Keratinocyte (primary cell): ENCODE measurements at regions not wholly inside any gene's neighbourhood (a gene's known extent, or its start where the extent isn't known, plus 50 kb on each side); places are given as distances from the start of the nearest gene placed in this dataset.

Source experiments
- DNase-seq: peaks from one replicate; pipeline ENCODE4 v3.0.0-alpha.2; 2011; ENCODE audit warnings: low read depth, missing footprints, low spot score
- FAIRE-seq: peaks from 2 replicates; lab custom pipeline; 2011; peaks lifted over from hg19 to GRCh38; lab: Jason Lieb, UNC
- H2AFZ ChIP-seq: 2 replicates; pipeline ENCODE4 v1.6.0; 2012; ENCODE audit warnings: low read length, control low read depth, inconsistent platforms; ENCODE audit not compliant: control insufficient read depth
- H3K27ac ChIP-seq: 2 replicates; pipeline ENCODE4 v1.5.1; 2011; ENCODE audit warnings: low read length; ENCODE audit not compliant: control insufficient read depth, insufficient read depth
- H3K27me3 ChIP-seq: 3 replicates; pipeline ENCODE4 v1.6.0; 2011; ENCODE audit warnings: low read length; ENCODE audit not compliant: control insufficient read depth, insufficient read depth; ENCODE audit errors: extremely low read depth
- H3K36me3 ChIP-seq, 2 experiments: 2 replicates in 1 of 2; 3 replicates in 1 of 2; pipeline ENCODE4 v1.5.1; 2011; ENCODE audit warnings: low read length in 2 of 2, mild to moderate bottlenecking in 1 of 2; ENCODE audit not compliant: control insufficient read depth in 2 of 2, insufficient read depth in 2 of 2; ENCODE audit errors: extremely low read depth in 1 of 2
- H3K4me1 ChIP-seq: 3 replicates; pipeline ENCODE4 v1.5.1; 2011; ENCODE audit warnings: low read length; ENCODE audit not compliant: control insufficient read depth, insufficient read depth; ENCODE audit errors: extremely low read depth
- H3K4me2 ChIP-seq: 3 replicates; pipeline ENCODE4 v1.6.0; 2011; ENCODE audit warnings: low read depth, low read length; ENCODE audit not compliant: control insufficient read depth, insufficient read depth; ENCODE audit errors: extremely low read depth
- H3K4me3 ChIP-seq, 3 experiments: fragments of 200-600 bp in 1 of 3; sonication (generic) in 1 of 3; 2 replicates in 2 of 3; 3 replicates in 1 of 3; pipeline ENCODE4 v1.5.1; 2011 to 2016; ENCODE audit warnings: low read length in 3 of 3, mild to moderate bottlenecking in 3 of 3, control low read depth in 2 of 3, inconsistent platforms in 1 of 3, low read depth in 1 of 3, mixed read lengths in 1 of 3, mixed run types in 1 of 3, moderate library complexity in 1 of 3; ENCODE audit not compliant: control insufficient read depth in 2 of 3, insufficient read depth in 2 of 3; ENCODE audit errors: extremely low read depth in 1 of 3
- H3K79me2 ChIP-seq: 2 replicates; pipeline ENCODE4 v1.6.0; 2012; ENCODE audit warnings: low read length; ENCODE audit not compliant: control insufficient read depth, insufficient read depth
- H3K9ac ChIP-seq: 3 replicates; pipeline ENCODE4 v1.6.0; 2011; ENCODE audit warnings: low read length; ENCODE audit not compliant: control insufficient read depth, insufficient read depth; ENCODE audit errors: extremely low read depth
- H3K9me1 ChIP-seq: 3 replicates; pipeline ENCODE4 v1.6.0; 2011; ENCODE audit warnings: low read length; ENCODE audit not compliant: control insufficient read depth, insufficient read depth; ENCODE audit errors: extremely low read depth
- H3K9me3 ChIP-seq: 2 replicates; pipeline ENCODE4 v1.5.1; 2012; ENCODE audit warnings: low read depth, low read length; ENCODE audit not compliant: control insufficient read depth
- H4K20me1 ChIP-seq: 3 replicates; pipeline ENCODE4 v1.6.0; 2011; ENCODE audit warnings: low read length; ENCODE audit not compliant: control insufficient read depth, insufficient read depth; ENCODE audit errors: extremely low read depth
- CTCF ChIP-seq, 3 experiments: IDR thresholded peaks in 1 of 3; conservative IDR thresholded peaks in 1 of 3; optimal IDR thresholded peaks in 1 of 3; 2 replicates in 2 of 3; 3 replicates in 1 of 3; pipeline versions ENCODE3 to v1.5.1; 2011; ENCODE audit warnings: low read length in 3 of 3, mild to moderate bottlenecking in 3 of 3, moderate library complexity in 2 of 3, control low read depth in 1 of 3, inconsistent platforms in 1 of 3; ENCODE audit not compliant: insufficient read depth in 2 of 3; ENCODE audit errors: extremely low read depth in 1 of 3
- EZH2 ChIP-seq: IDR thresholded peaks from one replicate; pipeline ENCODE4 v1.6.1; 2012; ENCODE audit warnings: inconsistent platforms, mild to moderate bottlenecking, low read length, moderate library complexity
- dilution Hi-C: fragments of 300-500 bp; cut with MboI; formaldehyde crosslinking; loops from one replicate; pipeline ENCODE4 v1.7.0; 2020; ENCODE audit warnings: low sequenced_read_pairs; ENCODE audit not compliant: extremely low pct_ligation_motif_present

- Histone ChIP-seq H3K9me1 (no peaks in the 10 kb centered on the region), H3K79me2 (no peaks in the 10 kb centered on the region), H3K4me2 (no peak overlapping the region), H3K9ac (no peak overlapping the region), H3K36me3 (no peaks in the 10 kb centered on the region), H3K4me3 (no peak overlapping the region), H4K20me1 (no peaks in the 10 kb centered on the region), H2AFZ (no peak overlapping the region), H3K27ac (no peak overlapping the region), H3K27me3 (no peaks in the 10 kb centered on the region), H3K4me1 (no peaks in the 10 kb centered on the region), H3K9me3 (no peaks in the 10 kb centered on the region)
- dilution Hi-C loops: no loop called here
- no peak for DNase-seq
- TF ChIP-seq EZH2 (no peak), CTCF (optimal IDR thresholded peaks at IDR 0.05 in 1 of 3, IDR thresholded peaks at IDR 0.05 in 1 of 3, conservative IDR thresholded peaks at IDR 0.05 in 1 of 3; ENCODE audit: extremely low read depth in 1 of 3, insufficient read depth in 2 of 3, low read length in 3 of 3) (no peak)
- no peak for FAIRE-seq
Observed at GRCh38 chr20:55579802-55580201, 425.5 kb downstream of the CBLN4 start.

GRCh38 chr20:55576981-55577380 is 428.3 kb downstream of the CBLN4 start:
- Histone ChIP-seq H4K20me1 (no peaks in the 10 kb centered on the region), H3K9me1 (no peaks in the 10 kb centered on the region), H3K4me2 (no peak overlapping the region), H3K9me3 (no peaks in the 10 kb centered on the region), H3K9ac (no peak overlapping the region), H3K79me2 (no peaks in the 10 kb centered on the region), H3K4me1 (no peaks in the 10 kb centered on the region), H3K27ac (no peak overlapping the region), H3K36me3 (no peaks in the 10 kb centered on the region), H3K4me3 (no peak overlapping the region), H3K27me3 (no peaks in the 10 kb centered on the region), H2AFZ (no peak overlapping the region)
- DNase-seq (no peak), FAIRE-seq (no peak)
- dilution Hi-C loops: no loop called here
- TF ChIP-seq EZH2: no peak
- TF ChIP-seq CTCF (optimal IDR thresholded peaks at IDR 0.05 in 1 of 3, IDR thresholded peaks at IDR 0.05 in 1 of 3, conservative IDR thresholded peaks at IDR 0.05 in 1 of 3; ENCODE audit: extremely low read depth in 1 of 3, insufficient read depth in 2 of 3, low read length in 3 of 3): no peak
